ENCODE measurements at regions not wholly inside any gene's neighbourhood (a gene's known extent, or its start where the extent isn't known, plus 50 kb on each side); places are given as distances from the start of the nearest gene placed in this dataset.

GRCh38 chr2:219707496-219708285, 80.3 kb downstream of the SLC4A3 start:
- DNase-seq (peak in 3 of 5 donors; percentile 44 to 88 (median 83)), FAIRE-seq (no peak)
- intact Hi-C loops (cut with DNase I), result no loop called here

GRCh38 chr2:219709331-219709761, 81.9 kb downstream of the SLC4A3 start:
- FAIRE-seq (no peak), DNase-seq (no peak)
- Histone ChIP-seq H3K27me3 (ENCODE audit: control insufficient read depth, insufficient read depth, low read length) (no peaks in the 10 kb centered on the region), H3K27ac (ENCODE audit: low read depth in 2 of 2, low read length in 2 of 2) (no peak overlapping the region), H3K9me3 (ENCODE audit: control insufficient read depth in 2 of 3, insufficient read depth in 1 of 3, low read length in 3 of 3) (no peaks in the 10 kb centered on the region), H3K4me1 (ENCODE audit: control insufficient read depth in 2 of 3, insufficient read depth in 2 of 3, low read depth in 1 of 3, low read length in 3 of 3) (no peaks in the 10 kb centered on the region), H3K4me3 (ENCODE audit: low read length in 3 of 3) (no peak overlapping the region), H3K9ac (ENCODE audit: low read length in 3 of 3) (no peak overlapping the region), H3K36me3 (ENCODE audit: control insufficient read depth in 2 of 3, insufficient read depth in 3 of 3, low read length in 3 of 3) (no peaks in the 10 kb centered on the region)
- intact Hi-C loops (cut with DNase I), result no loop called here
- TF ChIP-seq, protein P1, sequence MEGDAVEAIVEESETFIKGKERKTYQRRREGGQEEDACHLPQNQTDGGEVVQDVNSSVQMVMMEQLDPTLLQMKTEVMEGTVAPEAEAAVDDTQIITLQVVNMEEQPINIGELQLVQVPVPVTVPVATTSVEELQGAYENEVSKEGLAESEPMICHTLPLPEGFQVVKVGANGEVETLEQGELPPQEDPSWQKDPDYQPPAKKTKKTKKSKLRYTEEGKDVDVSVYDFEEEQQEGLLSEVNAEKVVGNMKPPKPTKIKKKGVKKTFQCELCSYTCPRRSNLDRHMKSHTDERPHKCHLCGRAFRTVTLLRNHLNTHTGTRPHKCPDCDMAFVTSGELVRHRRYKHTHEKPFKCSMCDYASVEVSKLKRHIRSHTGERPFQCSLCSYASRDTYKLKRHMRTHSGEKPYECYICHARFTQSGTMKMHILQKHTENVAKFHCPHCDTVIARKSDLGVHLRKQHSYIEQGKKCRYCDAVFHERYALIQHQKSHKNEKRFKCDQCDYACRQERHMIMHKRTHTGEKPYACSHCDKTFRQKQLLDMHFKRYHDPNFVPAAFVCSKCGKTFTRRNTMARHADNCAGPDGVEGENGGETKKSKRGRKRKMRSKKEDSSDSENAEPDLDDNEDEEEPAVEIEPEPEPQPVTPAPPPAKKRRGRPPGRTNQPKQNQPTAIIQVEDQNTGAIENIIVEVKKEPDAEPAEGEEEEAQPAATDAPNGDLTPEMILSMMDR (IDR thresholded peaks at IDR 0.05; ENCODE audit: borderline replicate concordance, extremely low read depth, insufficient read depth), result no peak

More at GRCh38 chr2:219707496-219708285, 80.3 kb downstream of the SLC4A3 start:
- H3K36me3 ChIP-seq (ENCODE audit: control insufficient read depth in 2 of 3, insufficient read depth in 3 of 3, low read length in 3 of 3), result no peaks in the 10 kb centered on the region
- H3K27me3 ChIP-seq (ENCODE audit: control insufficient read depth, insufficient read depth, low read length), result no peaks in the 10 kb centered on the region
- H3K4me3 ChIP-seq (ENCODE audit: low read length in 3 of 3), result no peak overlapping the region
- H3K9ac ChIP-seq (ENCODE audit: low read length in 3 of 3), result no peak overlapping the region
- H3K4me1 ChIP-seq (ENCODE audit: control insufficient read depth in 2 of 3, insufficient read depth in 2 of 3, low read depth in 1 of 3, low read length in 3 of 3), result no peaks in the 10 kb centered on the region
- no peak overlapping the region for H3K27ac ChIP-seq (ENCODE audit: low read depth in 2 of 2, low read length in 2 of 2)
- no peaks in the 10 kb centered on the region for H3K9me3 ChIP-seq (ENCODE audit: control insufficient read depth in 2 of 3, insufficient read depth in 1 of 3, low read length in 3 of 3)
- TF ChIP-seq, protein P1 (IDR thresholded peaks at IDR 0.05; ENCODE audit: borderline replicate concordance, extremely low read depth, insufficient read depth), result no peak

GRCh38 chr2:219713110-219713509, 85.7 kb downstream of the SLC4A3 start:
- Histone ChIP-seq H3K9ac (ENCODE audit: low read length in 3 of 3) (no peak overlapping the region), H3K27me3 (ENCODE audit: control insufficient read depth, insufficient read depth, low read length) (no peaks in the 10 kb centered on the region), H3K36me3 (ENCODE audit: control insufficient read depth in 2 of 3, insufficient read depth in 3 of 3, low read length in 3 of 3) (no peaks in the 10 kb centered on the region), H3K4me1 (ENCODE audit: control insufficient read depth in 2 of 3, insufficient read depth in 2 of 3, low read depth in 1 of 3, low read length in 3 of 3) (no peaks in the 10 kb centered on the region), H3K4me3 (ENCODE audit: low read length in 3 of 3) (no peak overlapping the region), H3K9me3 (ENCODE audit: control insufficient read depth in 2 of 3, insufficient read depth in 1 of 3, low read length in 3 of 3) (no peaks in the 10 kb centered on the region), H3K27ac (ENCODE audit: low read depth in 2 of 2, low read length in 2 of 2) (no peak overlapping the region)
- no peak for DNase-seq
- TF ChIP-seq, protein P1 (IDR thresholded peaks at IDR 0.05; ENCODE audit: borderline replicate concordance, extremely low read depth, insufficient read depth), result no peak
- FAIRE-seq, result no peak
- intact Hi-C loops (cut with DNase I), result no loop called here

Data from kidney (tissue), 13 donors.